ENCODE measurements at regions not wholly inside any gene's neighbourhood (a gene's known extent, or its start where the extent isn't known, plus 50 kb on each side); places are given as distances from the start of the nearest gene placed in this dataset.

DNA sequence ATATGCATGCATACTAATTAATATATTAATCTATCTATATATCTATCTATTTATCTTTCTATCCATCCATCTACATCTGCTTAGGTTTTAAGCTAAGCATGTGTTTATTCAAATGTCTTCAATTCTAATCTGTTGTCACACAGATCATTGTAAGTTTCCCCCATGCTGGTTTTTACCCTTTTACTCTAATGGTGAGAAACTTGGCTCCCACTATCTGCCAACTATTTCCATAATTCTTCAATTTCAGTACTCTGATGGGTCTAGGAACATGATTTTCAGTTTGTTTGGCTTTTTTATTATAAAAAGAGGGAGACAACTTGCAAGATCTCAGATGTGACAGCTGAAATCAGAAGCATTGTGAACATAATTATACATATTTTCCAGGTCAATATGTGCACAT is 773.8 kb downstream of the PLOD2 start:
- TF ChIP-seq, protein P1, sequence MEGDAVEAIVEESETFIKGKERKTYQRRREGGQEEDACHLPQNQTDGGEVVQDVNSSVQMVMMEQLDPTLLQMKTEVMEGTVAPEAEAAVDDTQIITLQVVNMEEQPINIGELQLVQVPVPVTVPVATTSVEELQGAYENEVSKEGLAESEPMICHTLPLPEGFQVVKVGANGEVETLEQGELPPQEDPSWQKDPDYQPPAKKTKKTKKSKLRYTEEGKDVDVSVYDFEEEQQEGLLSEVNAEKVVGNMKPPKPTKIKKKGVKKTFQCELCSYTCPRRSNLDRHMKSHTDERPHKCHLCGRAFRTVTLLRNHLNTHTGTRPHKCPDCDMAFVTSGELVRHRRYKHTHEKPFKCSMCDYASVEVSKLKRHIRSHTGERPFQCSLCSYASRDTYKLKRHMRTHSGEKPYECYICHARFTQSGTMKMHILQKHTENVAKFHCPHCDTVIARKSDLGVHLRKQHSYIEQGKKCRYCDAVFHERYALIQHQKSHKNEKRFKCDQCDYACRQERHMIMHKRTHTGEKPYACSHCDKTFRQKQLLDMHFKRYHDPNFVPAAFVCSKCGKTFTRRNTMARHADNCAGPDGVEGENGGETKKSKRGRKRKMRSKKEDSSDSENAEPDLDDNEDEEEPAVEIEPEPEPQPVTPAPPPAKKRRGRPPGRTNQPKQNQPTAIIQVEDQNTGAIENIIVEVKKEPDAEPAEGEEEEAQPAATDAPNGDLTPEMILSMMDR (IDR thresholded peaks at IDR 0.05) = no peak
- no peak for TF ChIP-seq POLR2A (IDR thresholded peaks at IDR 0.05)

Data from sigmoid colon (tissue), 3 donors.